Left ventricle myocardium inferior (tissue), 1 donor: ENCODE measurements at regions not wholly inside any gene's neighbourhood (a gene's known extent, or its start where the extent isn't known, plus 50 kb on each side); places are given as distances from the start of the nearest gene placed in this dataset.

Source experiments
- DNase-seq: peaks from one replicate; pipeline ENCODE4 v3.0.0-alpha.2; 2020
- H3K27ac ChIP-seq: fragments of 200-600 bp; replicated peaks from 2 replicates; pipeline ENCODE4 v1.8.0; 2021
- H3K27me3 ChIP-seq: fragments of 200-600 bp; 2 replicates; pipeline ENCODE4 v1.8.0; 2021; ENCODE audit warnings: low read depth
- H3K36me3 ChIP-seq: fragments of 200-600 bp; 2 replicates; pipeline ENCODE4 v1.8.0; 2021
- H3K4me1 ChIP-seq: fragments of 200-600 bp; 2 replicates; pipeline ENCODE4 v1.8.0; 2021
- H3K4me3 ChIP-seq: fragments of 200-600 bp; 2 replicates; pipeline ENCODE4 v1.8.0; 2021; ENCODE audit warnings: mild to moderate bottlenecking, moderate library complexity
- H3K9me3 ChIP-seq: fragments of 200-600 bp; replicated peaks from 2 replicates; pipeline ENCODE4 v1.8.0; 2021
- CTCF ChIP-seq: fragments of 200-600 bp; IDR thresholded peaks from 2 replicates; pipeline ENCODE4 v1.8.0; 2021; ENCODE audit warnings: antibody characterized with exemption, mild to moderate bottlenecking, borderline replicate concordance
- intact Hi-C: fragments of 100-400 bp; cut with micrococcal nuclease; formaldehyde crosslinking; loops from one replicate; pipeline ENCODE4 v1.11.0; 2022
- donor health status: DM: no; HTN: yes; CAD: no; lungs with severe emphysema.

GRCh38 chr1:234706931-234707330, 97.0 kb upstream of the IRF2BP2 start:
- TF ChIP-seq CTCF, result no peak
- Histone ChIP-seq H3K27ac (no peak overlapping the region), H3K27me3 (no peaks in the 10 kb centered on the region), H3K4me1 (peaks cover 20% of the 10 kb centered on the region), H3K36me3 (no peaks in the 10 kb centered on the region), H3K9me3 (no peaks in the 10 kb centered on the region), H3K4me3 (no peak overlapping the region)
- intact Hi-C loops, result no loop called here
- no peak for DNase-seq

GRCh38 chr1:234706199-234706598, 96.2 kb upstream of the IRF2BP2 start:
- Histone ChIP-seq H3K9me3 (no peaks in the 10 kb centered on the region), H3K4me3 (no peak overlapping the region), H3K27me3 (no peaks in the 10 kb centered on the region), H3K36me3 (no peaks in the 10 kb centered on the region), H3K4me1 (peaks cover 20% of the 10 kb centered on the region), H3K27ac (no peak overlapping the region)
- TF ChIP-seq CTCF, result no peak
- intact Hi-C loops, result no loop called here
- no peak for DNase-seq

DNA sequence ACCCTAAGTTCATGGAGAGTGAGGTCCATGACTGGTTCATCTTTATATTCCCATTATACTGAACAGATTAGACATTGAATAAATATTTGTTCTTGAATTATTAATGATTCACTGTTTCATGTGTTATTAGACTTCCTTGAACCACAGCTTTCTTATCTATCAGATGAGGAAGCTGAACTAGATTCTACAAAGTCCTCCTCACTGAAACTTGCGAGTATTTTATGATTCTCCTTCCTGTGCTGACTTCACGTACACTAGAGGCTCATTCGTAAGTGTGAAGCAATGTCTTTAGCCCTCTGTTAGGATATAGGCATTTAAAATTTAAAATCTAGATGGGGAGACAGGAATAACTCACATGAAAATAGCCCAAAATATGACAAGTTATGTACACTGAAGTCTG, 95.6 kb upstream of the IRF2BP2 start:
- Histone ChIP-seq H3K36me3 (no peaks in the 10 kb centered on the region), H3K4me1 (peaks cover 22% of the 10 kb centered on the region), H3K27ac (no peak overlapping the region), H3K4me3 (no peak overlapping the region), H3K27me3 (no peaks in the 10 kb centered on the region), H3K9me3 (no peaks in the 10 kb centered on the region)
- DNase-seq, result no peak
- no peak for TF ChIP-seq CTCF
- intact Hi-C loops, result no loop called here

DNA sequence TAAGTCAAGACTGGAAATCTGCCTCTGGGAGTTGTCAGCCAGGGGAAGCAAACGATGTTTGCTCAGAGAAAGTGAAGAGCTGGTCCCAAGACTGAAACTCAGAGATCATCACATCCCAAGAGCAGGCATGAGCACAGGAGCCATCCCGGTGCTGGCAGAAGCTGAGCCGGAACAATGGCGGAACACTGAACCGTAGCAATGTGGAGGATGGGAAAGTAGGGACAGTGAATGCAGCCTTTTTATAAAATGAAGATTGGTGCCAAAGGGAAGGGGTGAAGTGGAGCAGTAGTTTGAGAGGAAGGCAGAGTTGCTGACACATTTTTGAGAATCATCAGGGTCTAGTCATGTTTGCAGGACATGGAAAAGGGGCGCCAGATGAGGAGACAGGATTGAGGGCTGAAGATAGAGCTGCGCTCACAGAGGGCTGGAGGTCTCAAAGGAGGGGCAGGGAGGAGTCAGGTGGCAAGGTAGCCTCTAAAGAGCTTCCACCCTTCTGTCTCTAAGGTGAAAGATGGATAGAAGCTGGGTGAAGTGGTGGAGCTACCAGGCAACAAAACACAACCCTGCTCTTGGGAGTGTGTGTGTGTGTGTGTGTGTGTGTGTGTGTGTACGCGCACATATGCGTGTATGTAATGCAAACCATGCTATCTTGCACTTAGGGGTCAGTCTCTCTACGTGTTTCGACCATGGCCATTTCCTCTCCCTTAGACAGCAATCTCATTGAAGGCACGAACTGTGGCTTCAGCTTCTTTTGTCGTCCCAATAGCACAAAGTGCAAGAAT, 94.3 kb upstream of the IRF2BP2 start:
- Histone ChIP-seq H3K27me3 (no peaks in the 10 kb centered on the region), H3K9me3 (no peaks in the 10 kb centered on the region), H3K4me1 (peaks cover 26% of the 10 kb centered on the region), H3K27ac (no peak overlapping the region), H3K4me3 (no peak overlapping the region), H3K36me3 (no peaks in the 10 kb centered on the region)
- intact Hi-C loops, result no loop called here
- no peak for DNase-seq
- TF ChIP-seq CTCF, result no peak

- H3K4me3 ChIP-seq, result no peak overlapping the region
- DNase-seq, result peak; percentile 59
- peak overlapping the region; percentile 77 for H3K27ac ChIP-seq
- peaks cover 21% of the 10 kb centered on the region for H3K4me1 ChIP-seq
- intact Hi-C loops, result no loop called here
- no peaks in the 10 kb centered on the region for H3K27me3 ChIP-seq
- no peak for TF ChIP-seq CTCF
- H3K9me3 ChIP-seq, result no peaks in the 10 kb centered on the region
- H3K36me3 ChIP-seq, result no peaks in the 10 kb centered on the region
Measured at GRCh38 chr1:234702342-234703000, 92.5 kb upstream of the IRF2BP2 start.
